ENCODE measurements at regions not wholly inside any gene's neighbourhood (a gene's known extent, or its start where the extent isn't known, plus 50 kb on each side); places are given as distances from the start of the nearest gene placed in this dataset.

DNA sequence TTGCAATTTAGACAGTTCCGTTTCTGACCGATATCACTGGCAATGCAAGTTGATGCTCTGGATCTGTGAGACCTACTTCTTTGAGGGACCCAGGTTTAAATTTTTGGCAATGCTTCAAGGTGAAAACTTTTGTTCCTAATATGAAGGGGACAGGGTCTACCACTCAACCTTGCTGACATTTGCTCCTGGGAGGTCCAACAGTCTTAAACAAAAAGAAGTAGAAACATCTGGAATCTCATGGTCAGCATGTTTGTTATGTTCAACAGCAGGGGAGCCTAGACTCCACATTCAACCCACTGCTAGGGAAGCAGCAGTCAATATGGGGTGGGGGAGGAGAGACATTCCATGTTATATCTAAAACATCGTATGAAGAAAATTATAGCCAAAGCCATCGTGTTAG lies 196.4 kb downstream of the SIM1 start:
- DNase-seq (ENCODE audit: low read depth in 2 of 2): no peak

DNA sequence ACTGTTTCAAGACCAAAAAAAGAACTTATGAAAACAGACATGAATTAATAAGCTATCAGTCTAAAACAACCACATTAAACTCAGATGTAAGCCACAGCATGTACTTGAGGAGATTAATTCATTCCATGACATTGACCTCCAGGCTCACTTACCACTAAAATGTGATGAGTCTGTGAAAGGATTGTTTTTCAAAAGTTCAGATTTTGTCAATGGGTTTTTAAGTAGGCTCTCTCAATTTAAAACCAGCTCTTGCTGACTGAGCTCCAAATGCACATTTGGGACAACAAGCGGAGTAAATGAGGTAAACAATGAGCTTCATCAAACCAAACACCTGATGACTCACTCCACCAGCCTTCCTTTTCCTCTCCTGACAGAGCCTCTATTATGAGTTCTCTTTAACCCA lies 197.0 kb downstream of the SIM1 start:
- no peak for DNase-seq (ENCODE audit: low read depth in 2 of 2)

DNA sequence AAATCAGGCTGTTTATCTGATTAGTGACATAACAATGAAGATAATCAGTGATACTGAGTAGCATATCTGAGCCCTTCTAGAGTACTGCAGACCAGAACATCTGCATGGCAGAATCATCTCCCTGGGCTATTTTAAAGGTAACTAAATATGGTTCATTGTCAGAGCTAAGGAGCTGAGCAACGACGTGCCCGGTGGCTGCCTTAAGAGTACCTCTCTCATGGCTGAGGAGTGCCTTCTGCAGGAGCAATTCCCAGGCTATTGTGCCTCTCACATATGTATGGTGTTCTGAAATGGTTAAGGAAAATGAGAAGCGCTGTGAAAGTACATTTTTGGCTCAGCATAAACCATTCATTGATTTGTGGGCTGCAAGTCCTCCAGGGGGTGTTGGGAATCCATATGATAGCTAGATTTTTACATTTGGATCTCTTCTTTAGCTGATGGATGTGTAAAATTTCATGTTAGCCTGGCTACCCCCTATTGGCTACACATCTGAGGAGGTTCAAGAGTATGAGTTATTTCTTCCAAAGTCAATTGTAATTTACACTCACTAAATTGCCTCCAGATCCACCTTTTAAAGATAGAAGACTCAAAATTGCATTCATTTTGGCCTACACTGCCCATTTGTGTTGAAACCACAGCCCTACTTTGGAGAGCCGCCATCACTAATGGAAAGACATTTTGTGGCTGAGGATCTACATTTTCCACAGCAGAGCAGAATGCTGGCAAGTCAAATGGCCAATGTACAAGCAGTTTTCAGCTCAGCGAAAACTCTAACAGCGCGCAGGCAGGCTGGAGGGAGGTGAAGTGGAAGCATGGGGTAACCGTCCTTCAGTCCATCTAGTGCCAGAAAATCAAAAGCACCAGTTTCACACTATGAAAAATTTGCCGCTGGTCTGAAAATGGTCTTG lies 198.0 kb downstream of the SIM1 start:
- no peak for DNase-seq (ENCODE audit: low read depth in 2 of 2)

DNA sequence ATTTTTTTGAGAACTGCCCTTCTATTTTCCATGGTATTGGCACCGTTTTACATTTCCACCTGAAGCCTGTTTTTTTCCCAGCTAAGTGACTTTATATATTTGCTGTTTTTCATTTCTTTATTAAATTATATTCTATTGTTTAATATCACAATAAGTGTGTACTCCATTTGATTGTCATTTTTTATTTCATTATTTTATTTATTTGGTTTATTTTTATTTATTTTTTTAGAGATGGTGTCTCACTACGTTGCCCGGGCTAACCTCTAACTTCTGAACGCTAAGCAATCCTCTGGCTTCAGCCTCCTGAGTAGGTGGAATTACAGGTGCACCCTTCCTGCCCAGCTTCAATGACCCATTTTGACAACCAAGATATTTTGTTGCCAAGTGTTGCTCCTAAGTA lies 202.6 kb downstream of the SIM1 start:
- DNase-seq (ENCODE audit: low read depth in 2 of 2): no peak

DNA sequence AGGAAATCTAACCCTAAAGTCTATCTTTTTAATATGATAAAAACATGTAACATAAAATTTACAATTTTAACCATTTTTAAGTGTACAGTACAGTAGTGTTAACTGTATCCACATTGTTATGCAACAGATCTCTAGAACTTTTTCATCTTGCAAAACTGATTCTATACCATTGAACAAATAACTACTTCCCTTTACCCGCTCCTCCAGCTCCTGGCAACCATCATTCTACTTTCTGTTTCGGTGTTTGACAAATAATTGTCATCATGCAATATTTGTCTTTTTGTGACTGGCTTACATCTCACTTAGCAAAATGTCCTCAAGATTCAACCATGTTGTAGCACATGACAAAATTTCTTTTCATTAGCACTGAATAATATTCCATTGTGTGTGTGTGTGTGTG lies 203.2 kb downstream of the SIM1 start:
- no peak for DNase-seq (ENCODE audit: low read depth in 2 of 2)

DNA sequence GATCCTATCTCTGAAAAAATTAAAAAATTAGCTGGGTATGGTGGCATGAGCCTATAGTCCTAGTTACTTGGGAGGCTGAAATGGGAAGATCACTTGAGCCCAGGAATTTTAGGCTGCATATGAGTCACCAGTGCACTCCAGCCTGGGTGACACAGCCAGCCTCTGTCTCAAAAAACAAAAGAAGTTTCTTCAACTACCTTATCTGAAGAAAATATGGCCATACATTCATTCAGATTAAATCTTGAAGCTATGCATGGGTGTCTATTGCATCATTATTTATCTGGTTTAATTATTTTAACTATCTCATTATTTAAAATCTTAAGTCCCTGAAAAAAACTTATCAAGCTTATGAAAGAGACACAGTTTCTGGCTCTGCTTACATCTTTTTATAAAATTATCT lies 204.1 kb downstream of the SIM1 start:
- no peak for DNase-seq (ENCODE audit: low read depth in 2 of 2)

DNA sequence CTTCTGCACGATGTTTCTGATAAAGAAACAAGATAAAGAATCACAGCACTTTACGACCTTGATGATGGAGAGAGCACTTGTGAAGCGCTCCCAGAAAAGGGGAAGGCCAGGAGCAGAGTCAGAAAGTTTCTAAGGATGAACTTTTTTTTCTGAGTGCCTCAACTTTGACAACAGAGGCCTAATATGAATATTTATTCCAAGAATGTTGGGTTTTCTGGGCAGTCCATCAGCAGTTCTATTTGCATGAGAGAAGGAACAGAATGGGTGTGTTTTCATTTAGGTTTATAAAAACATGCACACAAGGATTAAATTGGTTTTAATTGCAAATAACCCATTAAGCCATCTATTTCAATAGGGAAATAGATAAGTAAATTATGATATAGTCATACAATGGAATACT lies 204.9 kb downstream of the SIM1 start:
- DNase-seq (ENCODE audit: low read depth in 2 of 2): no peak

DNA sequence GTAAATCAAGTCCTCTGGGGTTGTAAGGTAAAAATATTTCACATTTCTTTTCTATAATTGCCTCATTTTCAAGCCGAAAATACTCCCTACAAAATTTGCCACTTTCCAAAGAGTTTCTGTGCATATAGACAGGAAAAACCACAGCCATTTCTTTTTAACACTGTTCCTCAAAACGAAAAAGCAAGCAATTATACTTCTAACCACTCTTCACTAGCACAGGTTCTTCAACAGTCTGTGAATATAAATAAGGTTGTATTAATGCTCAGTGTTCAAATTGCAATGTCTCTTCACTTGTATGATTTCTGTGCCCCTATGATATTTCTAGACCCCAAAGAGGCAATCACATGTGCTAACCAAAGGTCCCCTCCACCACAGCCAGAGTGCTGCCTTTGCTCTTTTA lies 206.0 kb downstream of the SIM1 start:
- DNase-seq (ENCODE audit: low read depth in 2 of 2): no peak

DNA sequence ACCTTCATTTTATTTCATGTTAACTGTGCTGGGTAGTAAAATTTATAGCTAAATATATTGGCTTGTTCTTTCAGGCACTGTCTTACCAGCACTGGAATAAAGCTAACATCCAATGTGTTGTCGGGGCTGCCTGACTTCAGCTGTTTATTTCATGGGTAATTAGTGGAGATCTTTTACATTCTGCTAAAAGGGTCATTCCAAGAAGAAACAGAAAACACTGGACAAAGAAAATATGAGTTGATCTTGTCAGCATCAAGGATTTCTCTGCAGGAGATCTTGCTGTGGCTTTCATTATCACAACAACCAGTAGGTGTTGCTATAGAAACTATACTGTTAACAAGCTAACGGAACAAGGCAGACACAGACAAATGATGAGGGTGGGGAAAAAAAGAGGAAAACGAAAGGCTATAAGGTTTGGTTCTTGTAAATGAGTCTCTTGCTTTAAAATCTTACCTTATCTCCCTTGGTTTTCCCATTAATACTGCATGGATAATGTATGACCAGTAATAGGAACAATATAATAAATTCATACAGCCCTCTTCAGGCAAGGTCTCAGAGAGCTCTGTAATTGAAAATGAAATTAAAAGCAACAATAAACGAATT lies 206.8 kb downstream of the SIM1 start:
- no peak for DNase-seq (ENCODE audit: low read depth in 2 of 2)

DNA sequence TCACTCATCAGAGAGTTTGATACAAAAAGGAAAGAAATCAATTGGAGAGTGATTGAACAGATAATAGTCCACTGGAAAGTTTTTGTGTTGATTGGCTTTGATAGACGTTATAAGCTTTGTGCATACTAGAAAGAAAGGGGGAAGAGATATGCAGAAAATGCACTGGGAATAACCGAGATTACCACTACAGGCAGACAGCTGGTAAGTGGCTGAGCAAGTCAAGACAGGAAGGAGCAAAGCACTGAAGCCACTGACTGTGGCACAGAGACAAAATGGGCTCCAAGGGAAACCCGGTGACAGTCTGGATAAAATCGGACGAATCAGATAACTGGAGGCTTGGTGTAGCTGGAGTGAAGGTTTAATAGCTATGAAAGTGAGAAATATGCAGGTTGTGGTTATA lies 209.0 kb downstream of the SIM1 start:
- DNase-seq (ENCODE audit: low read depth in 2 of 2): no peak

DNA sequence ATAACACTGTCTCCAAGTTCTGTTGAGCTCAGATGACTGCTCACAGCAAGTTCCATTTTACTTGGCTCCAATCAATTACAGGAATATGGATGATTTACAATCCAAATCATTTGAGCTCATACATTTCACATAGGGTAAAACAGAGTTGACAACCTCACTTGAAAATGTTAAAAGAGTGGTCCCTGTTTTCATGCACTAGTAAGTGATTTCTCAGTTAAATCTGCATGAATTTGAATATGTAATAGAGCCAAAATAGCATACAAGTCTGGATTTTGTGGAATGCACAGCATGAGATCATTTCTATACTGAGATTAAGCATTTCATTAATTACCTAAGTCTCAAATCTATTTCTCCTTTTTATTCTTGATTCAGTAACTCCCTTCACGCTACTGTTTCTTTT lies 217.6 kb downstream of the SIM1 start:
- no peak for DNase-seq (ENCODE audit: low read depth in 2 of 2)

DNA sequence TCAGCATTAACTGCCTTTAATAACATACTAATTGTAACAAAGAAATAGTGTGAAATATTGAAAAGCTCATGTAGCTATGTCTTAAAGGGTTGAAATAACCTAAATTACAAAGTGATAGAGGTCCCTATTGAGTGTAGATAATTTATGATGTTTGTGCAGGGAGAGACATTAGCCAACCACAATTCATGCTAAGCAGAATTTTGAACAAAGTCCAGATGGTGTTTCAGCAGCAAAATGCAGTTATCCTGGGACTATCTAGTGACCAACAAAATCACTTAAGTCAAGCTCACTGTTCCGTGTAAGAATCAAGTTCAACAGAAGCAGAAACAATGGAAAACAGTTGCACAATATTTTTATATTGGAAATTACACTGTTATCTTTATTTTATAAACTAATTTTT lies 218.5 kb downstream of the SIM1 start:
- no peak for DNase-seq (ENCODE audit: low read depth in 2 of 2)

DNA sequence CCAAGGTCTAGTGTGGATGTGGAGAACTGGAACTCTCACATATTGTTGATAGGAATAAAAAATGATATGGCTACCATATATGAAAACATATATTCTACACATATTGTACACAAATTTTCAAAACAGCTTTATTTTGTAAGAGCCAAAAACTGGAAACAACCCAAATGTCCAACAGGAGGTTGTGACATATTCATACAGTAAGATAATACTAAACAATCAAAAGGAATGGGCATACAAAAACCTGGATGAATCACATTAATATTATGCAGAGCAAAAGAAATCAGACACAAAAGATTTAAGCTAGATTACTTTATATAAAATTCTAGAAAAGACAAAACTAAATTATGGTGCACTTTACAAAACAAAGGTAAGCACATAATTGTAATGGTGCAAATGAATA lies 223.9 kb downstream of the SIM1 start:
- no peak for DNase-seq (ENCODE audit: low read depth in 2 of 2)

DNA sequence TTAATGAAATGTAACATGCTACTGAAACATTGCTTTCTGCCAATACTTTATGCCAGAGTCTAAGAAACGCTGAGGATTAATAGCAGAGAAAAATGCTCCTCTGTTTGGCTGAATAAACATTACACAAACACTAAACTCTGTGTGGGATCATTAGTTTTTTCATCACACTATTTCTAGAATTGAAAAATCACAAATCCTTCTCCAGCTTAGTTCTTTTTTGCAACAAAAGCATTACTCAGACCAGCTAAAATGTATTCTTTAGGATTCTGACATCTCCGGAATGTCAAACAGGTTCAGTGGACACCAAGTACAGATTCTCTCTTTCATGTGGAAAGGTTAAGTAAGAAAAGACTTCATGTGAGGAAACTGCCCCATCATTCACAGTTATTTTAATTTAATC lies 226.9 kb downstream of the SIM1 start:
- no peak for DNase-seq (ENCODE audit: low read depth in 2 of 2)

DNA sequence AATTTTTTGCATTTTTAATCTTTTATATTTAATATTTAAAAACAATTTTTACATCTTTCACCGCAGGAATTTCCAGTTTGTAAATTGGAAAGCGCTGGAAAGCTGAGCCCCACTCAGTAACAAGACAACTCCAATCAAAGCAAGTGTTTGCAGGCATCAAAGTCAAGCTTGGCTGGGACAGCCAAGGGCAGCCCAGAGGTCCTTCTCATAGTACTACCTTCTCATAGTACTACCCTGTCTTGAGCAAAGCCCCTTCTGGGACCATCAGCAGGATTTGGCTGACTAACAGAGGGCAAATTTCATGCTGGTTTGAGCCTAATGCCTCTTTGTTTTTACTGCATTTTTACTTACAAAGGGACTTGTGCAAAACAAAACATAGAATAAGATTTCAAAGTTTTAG lies 228.3 kb downstream of the SIM1 start:
- DNase-seq (ENCODE audit: low read depth in 2 of 2): no peak

DNA sequence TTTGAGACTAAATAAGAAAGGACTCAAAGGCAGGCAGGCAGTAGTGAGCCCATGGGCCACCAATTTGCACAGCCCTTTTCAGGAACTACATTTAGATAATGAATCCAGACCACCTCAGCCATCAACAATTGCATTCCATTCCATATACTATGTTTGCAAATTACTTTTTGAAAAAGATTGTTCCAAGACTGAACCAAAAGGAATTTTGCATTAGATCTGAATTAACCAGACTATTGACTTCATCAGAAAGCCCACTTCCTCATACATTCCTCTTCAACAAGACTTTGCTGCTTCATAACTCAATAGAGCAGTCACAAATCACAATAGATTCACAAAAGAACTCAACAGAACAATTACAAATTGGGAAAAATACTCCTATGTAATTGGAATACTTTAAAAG lies 229.1 kb downstream of the SIM1 start:
- DNase-seq (ENCODE audit: low read depth in 2 of 2): no peak

DNA sequence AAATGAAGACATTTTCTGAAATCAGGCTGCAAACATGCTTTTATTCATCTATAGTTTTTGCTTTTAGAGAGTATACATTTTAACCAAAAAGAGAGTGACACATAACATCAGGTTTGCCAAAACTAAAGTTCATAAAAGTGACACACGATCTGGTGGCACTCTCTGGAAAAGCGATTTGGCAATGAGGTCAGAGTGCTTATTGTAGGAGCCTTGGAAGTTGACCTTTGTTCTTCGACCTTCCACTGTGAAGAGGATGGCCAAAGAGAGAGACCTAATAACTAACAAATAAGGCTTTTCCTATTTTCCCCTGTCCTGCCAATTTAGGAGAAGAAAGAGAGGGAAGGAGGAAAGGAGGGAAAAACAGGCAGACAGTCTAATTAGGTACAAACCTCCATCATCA lies 230.1 kb downstream of the SIM1 start:
- DNase-seq (ENCODE audit: low read depth in 2 of 2): no peak

DNA sequence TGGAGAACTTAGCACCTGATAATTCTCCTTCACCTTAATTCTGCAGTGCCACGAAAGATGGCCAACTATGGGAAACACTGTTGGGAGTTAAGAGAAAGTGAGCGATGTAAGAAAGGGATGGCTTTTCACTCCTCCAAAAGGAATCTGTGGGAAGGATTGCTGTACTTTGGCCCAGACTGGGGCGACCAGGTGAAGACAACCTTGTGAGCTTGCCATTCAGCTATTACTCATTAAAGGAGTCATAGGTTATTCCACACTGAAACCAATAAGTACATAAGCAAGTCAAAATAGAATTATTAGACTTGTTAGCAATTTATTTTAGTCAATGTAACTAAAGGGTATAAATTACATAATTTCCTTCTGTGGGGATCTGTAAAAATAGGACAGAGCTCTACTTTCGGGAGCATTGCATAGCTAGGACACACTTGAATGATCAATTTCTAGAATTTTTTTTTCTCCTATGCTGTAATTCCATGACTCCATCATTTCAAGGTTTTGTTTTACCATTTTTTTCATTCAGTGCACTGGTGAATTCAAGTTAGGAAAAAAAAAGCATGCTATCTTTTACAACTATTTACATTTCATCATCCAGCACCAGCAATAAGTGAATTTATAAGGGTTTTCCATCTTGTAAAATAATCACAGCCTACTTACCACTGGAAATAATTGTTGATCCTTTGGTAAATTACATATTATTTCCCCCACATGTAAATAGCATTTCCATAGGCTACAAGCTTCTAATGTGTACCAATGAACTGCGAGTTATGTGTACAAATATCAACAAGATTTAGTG lies 231.7 kb downstream of the SIM1 start:
- DNase-seq (ENCODE audit: low read depth in 2 of 2): no peak

DNA sequence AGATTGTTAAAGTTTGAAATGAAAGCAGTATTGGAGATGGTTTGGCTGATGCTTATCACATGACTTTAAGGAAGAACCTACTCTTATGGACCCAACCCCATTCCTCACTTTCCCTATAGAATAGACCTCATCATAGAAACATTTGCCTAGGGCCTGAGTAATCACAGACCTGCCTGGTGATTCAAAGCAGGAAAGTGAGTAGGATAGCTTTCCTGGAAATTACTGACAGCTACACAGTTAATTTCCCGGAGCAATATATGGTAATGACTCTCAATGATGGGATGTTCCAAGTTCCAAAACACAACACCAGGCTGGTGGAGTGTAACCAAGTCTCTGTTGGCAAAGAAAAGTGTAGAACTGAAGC lies 233.8 kb downstream of the SIM1 start:
- DNase-seq (ENCODE audit: low read depth in 2 of 2): no peak

DNA sequence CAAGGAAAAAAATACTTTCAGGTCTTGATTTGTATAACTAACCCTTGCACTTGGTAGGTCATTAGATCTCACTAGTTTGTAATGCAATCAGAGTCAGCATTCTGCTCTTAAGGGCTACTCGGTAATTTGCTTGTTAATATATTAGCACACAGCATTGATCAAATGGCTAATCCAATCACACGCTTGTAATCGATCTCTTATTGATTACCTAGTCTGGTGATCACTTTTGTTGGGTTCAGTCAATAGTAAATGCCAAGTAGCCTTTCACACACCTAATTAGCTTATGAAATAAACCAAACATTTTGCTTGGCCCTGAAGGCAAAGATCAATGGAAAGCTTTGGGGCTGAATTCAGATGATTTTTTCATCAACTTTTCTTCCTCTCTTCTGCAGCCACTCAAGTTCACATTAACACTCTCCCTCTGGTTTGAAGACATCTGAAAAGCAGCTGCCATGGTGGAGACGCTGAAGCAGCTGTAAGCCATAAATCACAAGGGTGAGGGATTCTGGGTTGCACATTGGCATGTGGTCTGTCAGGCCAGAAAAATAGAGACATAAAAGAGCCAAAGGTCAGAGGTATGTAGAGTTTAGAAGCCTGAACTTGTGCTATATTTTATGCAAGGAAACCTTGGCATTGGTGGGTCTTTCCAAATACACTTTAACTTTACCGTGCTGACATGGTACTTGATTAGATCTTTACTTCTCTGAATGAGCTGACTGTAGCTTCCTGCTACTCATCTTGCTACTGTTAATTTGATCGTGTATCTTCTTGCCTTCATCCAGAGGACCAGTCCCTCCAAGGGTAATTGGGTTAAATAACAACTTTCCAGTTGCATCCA lies 234.4 kb downstream of the SIM1 start:
- no peak for DNase-seq (ENCODE audit: low read depth in 2 of 2)

DNA sequence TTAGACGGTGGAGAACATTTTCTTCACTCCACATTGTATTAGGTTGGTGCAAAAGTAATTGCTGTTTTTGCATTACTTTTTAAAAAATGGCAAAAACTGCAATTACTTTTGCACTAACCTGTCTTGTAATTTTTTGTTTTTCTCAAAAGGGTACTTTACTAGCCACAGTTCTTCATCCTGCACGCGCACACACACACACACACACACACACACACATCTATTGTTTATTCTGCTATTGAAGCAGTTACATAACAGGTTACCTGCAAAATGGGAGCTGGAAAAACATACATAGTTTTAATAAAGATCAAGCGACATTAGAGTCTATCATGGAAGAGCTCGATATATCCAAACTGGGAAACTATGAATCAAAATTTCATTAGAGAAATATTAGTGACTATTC lies 235.2 kb downstream of the SIM1 start:
- DNase-seq (ENCODE audit: low read depth in 2 of 2): no peak

DNA sequence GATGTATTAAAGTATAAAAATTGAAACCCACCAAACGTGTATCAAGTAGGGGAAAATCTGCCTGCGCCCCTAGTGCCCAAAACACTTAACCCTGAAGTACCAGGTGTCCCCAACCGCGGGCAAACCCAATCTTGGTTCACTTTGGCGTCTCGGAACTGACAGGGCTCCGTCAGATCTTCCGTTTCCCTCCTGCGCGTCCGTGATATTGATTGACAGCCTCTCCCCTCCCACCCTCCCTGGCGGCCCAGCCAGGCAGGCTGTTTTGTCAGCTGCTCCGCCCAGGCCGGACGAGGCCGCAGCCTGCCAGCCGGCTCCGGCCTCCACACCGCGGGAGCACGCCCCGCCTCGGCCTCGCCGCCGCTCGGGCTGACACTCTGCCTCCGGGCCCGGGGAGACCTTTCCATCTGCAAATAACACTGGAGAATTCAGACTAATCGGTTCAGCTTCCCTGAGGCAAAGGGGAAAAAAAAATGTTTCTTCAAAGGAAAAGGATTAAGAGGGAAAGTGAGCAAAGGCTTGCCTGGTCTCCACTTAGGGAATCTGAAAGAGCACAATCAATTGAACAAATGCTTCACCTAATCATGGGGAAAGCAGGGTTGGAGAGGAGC lies 234.9 kb upstream of the MCHR2 start:
- peak; percentile 24 to 48 for DNase-seq (ENCODE audit: low read depth in 2 of 2)

All from stimulated activated CD8-positive, alpha-beta memory T cell treated with anti-CD3 and anti-CD28 coated beads, Interleukin-2, amount 100 ng/mL, for 48 hours (primary cell).